K562 (cell line): ENCODE measurements at regions not wholly inside any gene's neighbourhood (a gene's known extent, or its start where the extent isn't known, plus 50 kb on each side); places are given as distances from the start of the nearest gene placed in this dataset.

Source experiments
- ATAC-seq: fragments of 200-7000 bp; cut with Tn5 transposase; 3 replicates; pipeline ENCODE4 v1.9.1; 2020; ENCODE audit warnings: moderate library complexity
- BruUV-seq: library from RNA; stranded (reverse); fragments of 400-500 nt; replicated peaks from 2 replicates; lab custom pipeline; 2021; lab: Mats Ljungman, UMichigan
- CTCF ChIA-PET: fragments of 300-600 bp; formaldehyde crosslinking; extraction: SDS; loops from one replicate; lab custom pipeline; 2021; ENCODE audit warnings: low intra/inter-chr PET ratio; lab: Yijun Ruan, JAX
- POLR2A ChIA-PET: fragments of 300-600, 350-650 bp; sonication (Branson Sonifier 250); formaldehyde crosslinking; extraction: SDS; loops from one replicate; lab custom pipeline; 2021; ENCODE audit warnings: antibody characterized with exemption, inconsistent platforms; lab: Yijun Ruan, JAX
- DNase-seq, 4 experiments: peaks; one replicate each; pipeline versions ENCODE4 v3.0.0 to v3.0.0-alpha.2; 2011 to 2018; ENCODE audit warnings: low spot score in 3 of 4, mixed read lengths in 3 of 4; ENCODE audit errors: extremely low read depth in 1 of 4
- FAIRE-seq: peaks from 2 replicates; lab custom pipeline; 2011; peaks lifted over from hg19 to GRCh38; lab: Jason Lieb, UNC
- H2AFZ ChIP-seq: 2 replicates; pipeline ENCODE4 v1.6.0; 2011; ENCODE audit warnings: low read depth, low read length, control low read depth, inconsistent platforms
- H3K27ac ChIP-seq: fragments of 200-600 bp; 3 replicates; pipeline ENCODE4 v1.8.0; 2011; ENCODE audit warnings: low read depth, mild to moderate bottlenecking, control low read depth, inconsistent platforms, low read length, moderate library complexity, mixed read lengths; ENCODE audit errors: extremely low read depth
- H3K27me3 ChIP-seq, 2 experiments: fragments of 300-600 bp in 1 of 2; 2 replicates in 1 of 2; 3 replicates in 1 of 2; pipeline versions ENCODE4 v1.6.0 to v1.8.0; 2011; ENCODE audit warnings: inconsistent platforms in 2 of 2, low read length in 2 of 2, mild to moderate bottlenecking in 1 of 2, mixed read lengths in 1 of 2, moderate library complexity in 1 of 2; ENCODE audit not compliant: control insufficient read depth in 2 of 2, insufficient read depth in 2 of 2
- H3K36me3 ChIP-seq: fragments of 300-600 bp; 3 replicates; pipeline ENCODE4 v1.8.0; 2011; ENCODE audit warnings: mild to moderate bottlenecking, low read length, inconsistent platforms; ENCODE audit not compliant: control insufficient read depth, insufficient read depth
- H3K4me1 ChIP-seq, 2 experiments: fragments of 200-600 bp in 1 of 2; replicated peaks in 1 of 2; 2 replicates in 1 of 2; 3 replicates in 1 of 2; pipeline versions ENCODE4 v1.5.1 to v1.8.0; 2011; ENCODE audit warnings: inconsistent platforms in 2 of 2, low read length in 2 of 2, mild to moderate bottlenecking in 1 of 2, mixed read lengths in 1 of 2, moderate library complexity in 1 of 2; ENCODE audit not compliant: control insufficient read depth in 2 of 2, insufficient read depth in 2 of 2
- H3K4me2 ChIP-seq: 2 replicates; pipeline ENCODE4 v1.6.1; 2011; ENCODE audit warnings: low read length, control low read depth, inconsistent platforms, mixed read lengths; ENCODE audit not compliant: insufficient read depth
- H3K4me3 ChIP-seq: fragments of 200-600 bp; sonication (generic), shearing (Covaris generic); 2 replicates; pipeline ENCODE4 v1.5.1; 2016; ENCODE audit warnings: control low read depth, inconsistent platforms
- H3K79me2 ChIP-seq: fragments of 200-600 bp; 3 replicates; pipeline ENCODE4 v1.8.0; 2011; ENCODE audit warnings: low read length, inconsistent platforms; ENCODE audit not compliant: control insufficient read depth, insufficient read depth
- H3K9ac ChIP-seq, 2 experiments: 2 replicates each; pipeline versions ENCODE4 v1.6.0 to v1.6.1; 2011; ENCODE audit warnings: low read depth in 2 of 2, low read length in 2 of 2, control low read depth in 1 of 2, inconsistent platforms in 1 of 2, mild to moderate bottlenecking in 1 of 2, mixed read lengths in 1 of 2; ENCODE audit not compliant: insufficient read depth in 1 of 2
- H3K9me1 ChIP-seq: one replicate; pipeline ENCODE4 v1.6.0; 2011; ENCODE audit warnings: inconsistent platforms, mild to moderate bottlenecking, low read length, moderate library complexity; ENCODE audit not compliant: control insufficient read depth, insufficient read depth
- H3K9me3 ChIP-seq: replicated peaks from 2 replicates; pipeline ENCODE4 v1.5.1; 2011; ENCODE audit warnings: low read depth, low read length, inconsistent platforms; ENCODE audit not compliant: control insufficient read depth, insufficient read depth
- H4K20me1 ChIP-seq: replicated peaks from 2 replicates; pipeline ENCODE4 v1.6.1; 2011; ENCODE audit warnings: low read length, inconsistent platforms, mixed read lengths; ENCODE audit not compliant: control insufficient read depth, insufficient read depth
- ARHGAP35 ChIP-seq: fragments of 450-650 bp; IDR thresholded peaks from 2 replicates; pipeline ENCODE4 v1.6.1; 2018; ENCODE audit not compliant: partially characterized antibody
- BDP1 ChIP-seq: IDR thresholded peaks from 3 replicates; pipeline ENCODE4 v1.6.1; 2011; ENCODE audit not compliant: insufficient read length, insufficient read depth
- HMGN3 ChIP-seq: IDR thresholded peaks from 2 replicates; pipeline ENCODE4 v1.6.1; 2011; ENCODE audit warnings: borderline replicate concordance, low read depth, mild to moderate bottlenecking, mixed read lengths, low read length; ENCODE audit not compliant: insufficient read length; ENCODE audit errors: extremely low read depth
- L3MBTL2 ChIP-seq: fragments of 450-650 bp; IDR thresholded peaks from 2 replicates; pipeline ENCODE4 v1.6.1; 2016; ENCODE audit warnings: mild to moderate bottlenecking, moderate library complexity
- NFRKB ChIP-seq: fragments of 450-650 bp; IDR thresholded peaks from 2 replicates; pipeline ENCODE4 v1.6.1; 2016; ENCODE audit warnings: low read depth
- POLR3G ChIP-seq: IDR thresholded peaks from 2 replicates; pipeline ENCODE4 v1.6.1; 2011; ENCODE audit not compliant: insufficient read length, insufficient replicate concordance; ENCODE audit errors: extremely low read depth
- POU5F1 ChIP-seq: fragments of 150-350 bp; IDR thresholded peaks from 2 replicates; pipeline ENCODE4 v1.6.1; 2014; ENCODE audit warnings: borderline replicate concordance, low read length, low read depth, mild to moderate bottlenecking; ENCODE audit not compliant: partially characterized antibody
- RBM34 ChIP-seq: fragments of 200-400 bp; formaldehyde crosslinking; IDR thresholded peaks from 2 replicates; pipeline ENCODE4 v1.6.1; 2018; ENCODE audit warnings: low read length, borderline replicate concordance; ENCODE audit not compliant: insufficient read depth
- SAFB ChIP-seq: fragments of 200-400 bp; formaldehyde crosslinking; IDR thresholded peaks from 2 replicates; pipeline ENCODE4 v1.6.1; 2017; ENCODE audit warnings: low read depth, low read length, borderline replicate concordance
- TAF9B ChIP-seq: fragments of 450-650 bp; IDR thresholded peaks from 2 replicates; pipeline ENCODE4 v1.6.1; 2018; ENCODE audit warnings: mild to moderate bottlenecking; ENCODE audit not compliant: partially characterized antibody
- TSC22D4 ChIP-seq: fragments of 450-650 bp; IDR thresholded peaks from 2 replicates; pipeline ENCODE4 v1.6.1; 2016; ENCODE audit warnings: missing genetic modification characterization, missing biosample characterization, control low read depth
- ZBTB7A ChIP-seq: IDR thresholded peaks from 2 replicates; pipeline ENCODE4 v1.6.1; 2011; ENCODE audit warnings: low read depth, mild to moderate bottlenecking, low read length, moderate library complexity, borderline replicate concordance; ENCODE audit not compliant: control insufficient read depth
- ZNF41 ChIP-seq: fragments of 250-450 bp; sonication (Bioruptor Pico); conservative IDR thresholded peaks from 2 replicates; pipeline ENCODE4 v1.4.0; 2020; ENCODE audit warnings: mild to moderate bottlenecking
- ZNF561 ChIP-seq: fragments of 450-650 bp; formaldehyde crosslinking; conservative IDR thresholded peaks from 2 replicates; pipeline ENCODE4 v1.4.0; 2020; ENCODE audit warnings: mild to moderate bottlenecking, moderate library complexity
- ZSCAN32 ChIP-seq: fragments of 450-650 bp; formaldehyde crosslinking; IDR thresholded peaks from 2 replicates; pipeline ENCODE4 v1.4.0; 2020; ENCODE audit warnings: mild to moderate bottlenecking, moderate library complexity
- WGBS: fragments of 100-300 bp; shearing (Covaris generic); methylation state at CpG from one replicate; pipeline ENCODE4 v1.1.6; 2016; ENCODE audit warnings: low coverage, mixed read lengths; ENCODE audit not compliant: insufficient coverage; ENCODE audit errors: missing lambda C conversion rate; 5-methylcytosine and 5-hydroxymethylcytosine counted together
- in situ Hi-C: fragments of 300-500 bp; cut with MboI; formaldehyde crosslinking; loops from 4 replicates; pipeline ENCODE4 v1.15.0; 2018; ENCODE audit warnings: inconsistent platforms, mixed read lengths
- intact Hi-C: fragments of 100-400 bp; cut with micrococcal nuclease; formaldehyde crosslinking; loops from 2 replicates; pipeline ENCODE4 v1.14.2; 2022
- TF ChIP-seq, protein P1 (sequence below): sonication (generic); formaldehyde crosslinking; IDR thresholded peaks from 2 replicates; pipeline ENCODE4 v1.8.1; 2022; ENCODE audit warnings: missing genetic modification reagents

DNA sequence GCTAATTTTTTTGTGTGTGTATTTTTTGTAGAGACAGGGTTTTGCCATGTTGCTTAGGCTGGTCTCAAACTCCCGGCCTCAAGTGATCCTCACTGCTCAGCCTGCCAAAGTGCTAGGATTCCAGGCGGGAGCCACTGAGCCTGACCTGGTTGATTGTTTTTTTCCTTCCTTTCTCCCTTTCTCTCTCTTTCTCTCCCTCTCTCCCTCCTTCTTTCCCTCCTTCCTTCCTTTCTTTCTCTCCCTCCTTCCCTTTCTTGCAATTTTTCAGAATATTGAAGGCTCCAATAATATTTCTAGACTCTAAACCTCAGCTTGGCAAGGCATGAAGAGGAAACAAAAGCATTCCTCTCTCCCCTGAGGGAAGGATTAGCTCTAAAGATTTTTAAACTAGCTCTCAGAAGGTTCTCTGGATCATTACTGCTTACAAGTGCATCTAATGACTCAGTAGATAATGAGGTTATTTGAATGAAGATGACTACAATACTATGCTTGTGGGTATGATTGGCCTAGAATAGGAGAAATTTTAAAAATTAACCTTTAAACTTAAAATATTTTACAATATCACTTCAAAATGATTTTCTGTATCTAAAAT, 68.5 kb upstream of the GADD45A start:
- Histone ChIP-seq H3K9ac (no peak overlapping the region), H3K9me3 (no peaks in the 10 kb centered on the region), H3K9me1 (no peaks in the 10 kb centered on the region), H3K27me3 (no peaks in the 10 kb centered on the region; a peak in 1 of 5 replicates), H3K4me1 (no peaks in the 10 kb centered on the region), H3K4me2 (no peak overlapping the region), H4K20me1 (no peaks in the 10 kb centered on the region), H3K36me3 (no peaks in the 10 kb centered on the region), H3K27ac (no peak overlapping the region), H3K79me2 (no peaks in the 10 kb centered on the region), H3K4me3 (no peak overlapping the region), H2AFZ (no peak overlapping the region)
- no TSS peak for BruUV-seq
- ChIA-PET CTCF (no interaction called here), POLR2A (interaction anchor here (1.3 kb wide), 1 partner anchor 8 kb away, joined by 3 read pairs; no protein-coding TSS in a partner anchor)
- 50% methylated on average over 1 of the region's 2 CpGs for WGBS
- intact Hi-C loops = no loop called here
- TF ChIP-seq BDP1 (no peak), NFRKB (no peak), ZBTB7A (no peak), ZSCAN32 (CRISPR knock-in tag) (no peak), TAF9B (no peak), TSC22D4 (no peak), L3MBTL2 (no peak), ZNF41 (CRISPR knock-in tag) (no peak), ARHGAP35 (no peak), HMGN3 (no peak), SAFB (no peak), POLR3G (no peak), RBM34 (no peak), ZNF561 (CRISPR knock-in tag) (no peak), POU5F1 (no peak)
- TF ChIP-seq, protein P1, sequence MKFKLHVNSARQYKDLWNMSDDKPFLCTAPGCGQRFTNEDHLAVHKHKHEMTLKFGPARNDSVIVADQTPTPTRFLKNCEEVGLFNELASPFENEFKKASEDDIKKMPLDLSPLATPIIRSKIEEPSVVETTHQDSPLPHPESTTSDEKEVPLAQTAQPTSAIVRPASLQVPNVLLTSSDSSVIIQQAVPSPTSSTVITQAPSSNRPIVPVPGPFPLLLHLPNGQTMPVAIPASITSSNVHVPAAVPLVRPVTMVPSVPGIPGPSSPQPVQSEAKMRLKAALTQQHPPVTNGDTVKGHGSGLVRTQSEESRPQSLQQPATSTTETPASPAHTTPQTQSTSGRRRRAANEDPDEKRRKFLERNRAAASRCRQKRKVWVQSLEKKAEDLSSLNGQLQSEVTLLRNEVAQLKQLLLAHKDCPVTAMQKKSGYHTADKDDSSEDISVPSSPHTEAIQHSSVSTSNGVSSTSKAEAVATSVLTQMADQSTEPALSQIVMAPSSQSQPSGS (CRISPR knock-in tag) = no peak
- in situ Hi-C loops = no loop called here
- no peak for ATAC-seq
- no peak for DNase-seq
- no peak for FAIRE-seq
